Astrocyte (in vitro differentiated cells and primary cell): ENCODE measurements at regions not wholly inside any gene's neighbourhood (a gene's known extent, or its start where the extent isn't known, plus 50 kb on each side); places are given as distances from the start of the nearest gene placed in this dataset.
A peak's percentile ranks its signal among the peaks of the same experiment; 100 is the strongest.

Source experiments
- DNase-seq: peaks from one replicate; pipeline ENCODE4 v3.0.0-alpha.2; 2010; ENCODE audit warnings: low read depth
- FAIRE-seq: peaks from 2 replicates; lab custom pipeline; 2011; peaks lifted over from hg19 to GRCh38; lab: Jason Lieb, UNC
- H2AFZ ChIP-seq: 2 replicates; pipeline ENCODE4 v1.6.0; 2012; ENCODE audit warnings: low read depth, low read length, inconsistent platforms
- H3K27ac ChIP-seq: 2 replicates; pipeline ENCODE4 v1.5.1; 2011; ENCODE audit warnings: low read depth, low read length, inconsistent platforms
- H3K27me3 ChIP-seq: 2 replicates; pipeline ENCODE4 v1.6.0; 2011; ENCODE audit warnings: low read length, inconsistent platforms; ENCODE audit not compliant: insufficient read depth
- H3K36me3 ChIP-seq: 2 replicates; pipeline ENCODE4 v1.5.1; 2011; ENCODE audit warnings: low read length, inconsistent platforms; ENCODE audit not compliant: insufficient read depth
- H3K4me1 ChIP-seq: 2 replicates; pipeline ENCODE4 v1.5.1; 2011; ENCODE audit warnings: low read length, inconsistent platforms; ENCODE audit not compliant: insufficient read depth
- H3K4me2 ChIP-seq: 2 replicates; pipeline ENCODE4 v1.6.0; 2012; ENCODE audit warnings: low read length, inconsistent platforms
- H3K4me3 ChIP-seq: 2 replicates; pipeline ENCODE4 v1.5.1; 2011; ENCODE audit warnings: low read depth, mild to moderate bottlenecking, low read length, inconsistent platforms; ENCODE audit not compliant: insufficient read depth
- H3K79me2 ChIP-seq: 2 replicates; pipeline ENCODE4 v1.6.0; 2012; ENCODE audit warnings: mild to moderate bottlenecking, low read length, inconsistent platforms; ENCODE audit not compliant: insufficient read depth
- H3K9ac ChIP-seq: 2 replicates; pipeline ENCODE4 v1.6.0; 2012; ENCODE audit warnings: mild to moderate bottlenecking, low read length, inconsistent platforms
- H3K9me3 ChIP-seq: 2 replicates; pipeline ENCODE4 v1.5.1; 2012; ENCODE audit warnings: low read depth, mild to moderate bottlenecking, low read length, inconsistent platforms; ENCODE audit not compliant: insufficient read depth
- H4K20me1 ChIP-seq: 2 replicates; pipeline ENCODE4 v1.6.0; 2012; ENCODE audit warnings: low read length, inconsistent platforms; ENCODE audit not compliant: insufficient read depth
- H3K27ac Mint-ChIP-seq: one replicate; pipeline ENCODE4 v1.8.0; 2021; ENCODE audit warnings: mild to moderate bottlenecking, mixed read lengths; ENCODE audit not compliant: unreplicated experiment
- H3K27me3 Mint-ChIP-seq: one replicate; pipeline ENCODE4 v1.8.0; 2021; ENCODE audit warnings: low read depth, mixed read lengths; ENCODE audit not compliant: unreplicated experiment
- H3K36me3 Mint-ChIP-seq: one replicate; pipeline ENCODE4 v1.8.0; 2021; ENCODE audit warnings: low read depth, mixed read lengths; ENCODE audit not compliant: unreplicated experiment
- H3K4me1 Mint-ChIP-seq: one replicate; pipeline ENCODE4 v1.8.0; 2021; ENCODE audit warnings: low read depth, mixed read lengths; ENCODE audit not compliant: unreplicated experiment
- H3K4me3 Mint-ChIP-seq: one replicate; pipeline ENCODE4 v1.8.0; 2021; ENCODE audit warnings: mild to moderate bottlenecking, moderate library complexity, mixed read lengths; ENCODE audit not compliant: unreplicated experiment
- H3K9me3 Mint-ChIP-seq: one replicate; pipeline ENCODE4 v1.8.0; 2021; ENCODE audit warnings: mild to moderate bottlenecking, mixed read lengths; ENCODE audit not compliant: unreplicated experiment
- EZH2 ChIP-seq: IDR thresholded peaks from 2 replicates; pipeline ENCODE4 v1.6.1; 2012; ENCODE audit warnings: mild to moderate bottlenecking, low read length, inconsistent platforms; ENCODE audit not compliant: insufficient read depth
- TF ChIP-seq, protein P1 (sequence below): IDR thresholded peaks from 2 replicates; pipeline ENCODE4 v1.5.1; 2011; ENCODE audit warnings: low read depth, mild to moderate bottlenecking, inconsistent platforms, low read length, moderate library complexity; ENCODE audit not compliant: insufficient read depth

DNA sequence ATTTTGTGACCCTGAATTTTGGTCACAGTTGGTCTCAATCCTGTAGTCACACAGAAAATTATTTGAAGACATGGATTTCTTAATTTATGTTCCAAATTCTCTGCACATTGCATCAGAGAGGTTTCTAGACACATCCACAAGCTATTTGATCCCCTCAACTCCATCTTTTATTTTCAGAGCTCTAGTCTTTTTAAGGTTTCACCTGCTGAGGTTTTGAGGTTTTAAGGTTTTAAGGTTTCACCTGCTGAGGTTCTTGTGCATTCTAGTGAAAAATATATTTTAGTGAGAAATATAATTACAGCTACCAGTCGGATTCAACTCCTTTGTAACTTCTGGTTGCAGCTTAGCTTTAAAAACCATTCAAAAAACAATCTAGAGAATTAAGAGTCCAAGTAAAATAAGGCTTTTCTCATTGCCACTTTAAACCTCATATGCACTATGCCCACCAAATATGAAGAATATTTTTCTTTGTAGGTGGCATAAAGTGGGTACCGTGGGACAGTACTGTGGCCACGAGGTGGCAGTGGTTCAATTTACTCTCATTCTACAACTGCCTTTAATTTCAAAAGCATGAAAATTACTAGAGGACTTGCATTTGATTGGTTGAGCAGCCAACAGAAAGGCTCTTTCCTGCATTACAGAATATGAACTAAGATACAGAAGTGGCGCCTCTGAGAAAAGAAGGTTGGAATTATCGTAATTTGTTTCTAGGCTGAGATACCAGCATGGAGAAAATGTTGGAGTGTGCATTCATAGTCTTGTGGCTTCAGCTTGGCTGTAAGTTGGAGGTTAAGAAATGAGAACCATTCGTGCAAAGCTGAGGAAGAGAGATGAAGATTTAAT, 366.5 kb upstream of the OR4E1 start:
- no peak for TF ChIP-seq EZH2
- TF ChIP-seq, protein P1, sequence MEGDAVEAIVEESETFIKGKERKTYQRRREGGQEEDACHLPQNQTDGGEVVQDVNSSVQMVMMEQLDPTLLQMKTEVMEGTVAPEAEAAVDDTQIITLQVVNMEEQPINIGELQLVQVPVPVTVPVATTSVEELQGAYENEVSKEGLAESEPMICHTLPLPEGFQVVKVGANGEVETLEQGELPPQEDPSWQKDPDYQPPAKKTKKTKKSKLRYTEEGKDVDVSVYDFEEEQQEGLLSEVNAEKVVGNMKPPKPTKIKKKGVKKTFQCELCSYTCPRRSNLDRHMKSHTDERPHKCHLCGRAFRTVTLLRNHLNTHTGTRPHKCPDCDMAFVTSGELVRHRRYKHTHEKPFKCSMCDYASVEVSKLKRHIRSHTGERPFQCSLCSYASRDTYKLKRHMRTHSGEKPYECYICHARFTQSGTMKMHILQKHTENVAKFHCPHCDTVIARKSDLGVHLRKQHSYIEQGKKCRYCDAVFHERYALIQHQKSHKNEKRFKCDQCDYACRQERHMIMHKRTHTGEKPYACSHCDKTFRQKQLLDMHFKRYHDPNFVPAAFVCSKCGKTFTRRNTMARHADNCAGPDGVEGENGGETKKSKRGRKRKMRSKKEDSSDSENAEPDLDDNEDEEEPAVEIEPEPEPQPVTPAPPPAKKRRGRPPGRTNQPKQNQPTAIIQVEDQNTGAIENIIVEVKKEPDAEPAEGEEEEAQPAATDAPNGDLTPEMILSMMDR = peak; percentile 11
- H3K27ac Mint-ChIP-seq = no peak overlapping the region
- H3K27me3 Mint-ChIP-seq = peaks cover 4% of the 10 kb centered on the region
- no peaks in the 10 kb centered on the region for H3K27me3 ChIP-seq
- DNase-seq (no peak), FAIRE-seq (no peak)
- no peak overlapping the region for H3K4me3 Mint-ChIP-seq
- no peak overlapping the region for H3K27ac ChIP-seq
- no peaks in the 10 kb centered on the region for H3K36me3 Mint-ChIP-seq
- no peak overlapping the region for H3K4me3 ChIP-seq
- H3K36me3 ChIP-seq = no peaks in the 10 kb centered on the region
- H3K9ac ChIP-seq = no peak overlapping the region
- H3K9me3 ChIP-seq = no peaks in the 10 kb centered on the region
- no peaks in the 10 kb centered on the region for H3K4me1 ChIP-seq
- H4K20me1 ChIP-seq = no peaks in the 10 kb centered on the region
- H2AFZ ChIP-seq = no peak overlapping the region
- no peak overlapping the region for H3K4me2 ChIP-seq
- H3K4me1 Mint-ChIP-seq = peaks cover 3% of the 10 kb centered on the region
- no peaks in the 10 kb centered on the region for H3K9me3 Mint-ChIP-seq
- no peaks in the 10 kb centered on the region for H3K79me2 ChIP-seq

DNA sequence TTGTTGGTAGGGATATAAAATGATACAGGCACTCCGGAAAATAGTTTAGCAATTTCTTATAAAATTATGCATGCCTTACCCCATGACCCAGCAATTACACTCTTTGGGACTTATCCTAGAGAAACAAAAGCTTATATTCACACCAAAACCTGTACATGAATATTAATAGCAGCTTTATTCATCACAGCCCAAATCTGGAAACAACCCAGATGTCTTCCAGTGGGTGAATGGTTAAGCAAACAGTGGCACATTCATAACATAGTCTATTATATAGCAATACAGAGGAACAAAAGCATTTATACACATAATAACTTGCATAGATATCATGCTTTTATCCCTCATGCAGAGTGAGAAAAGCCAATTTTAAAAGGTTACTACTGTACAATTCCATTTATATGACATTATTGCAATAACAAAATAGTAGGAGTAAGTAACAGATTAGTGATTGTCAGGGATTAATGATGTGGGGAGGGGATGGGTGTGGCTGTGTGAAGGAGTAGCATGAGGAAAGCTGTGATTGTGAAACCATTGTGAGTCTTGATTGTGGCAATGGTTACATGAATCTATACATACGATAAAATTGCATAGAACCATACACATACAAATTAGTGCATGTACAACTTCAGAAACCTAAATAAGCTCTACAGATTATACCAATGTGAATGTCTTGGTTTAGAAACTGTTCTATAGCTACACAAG, 363.1 kb upstream of the OR4E1 start:
- no peak overlapping the region for H3K27ac ChIP-seq
- Mint-ChIP-seq H3K36me3 (no peaks in the 10 kb centered on the region), H3K27me3 (peaks cover 4% of the 10 kb centered on the region), H3K4me1 (no peaks in the 10 kb centered on the region), H3K4me3 (no peak overlapping the region), H3K27ac (no peak overlapping the region), H3K9me3 (no peaks in the 10 kb centered on the region)
- no peak overlapping the region for H3K4me2 ChIP-seq
- FAIRE-seq (no peak), DNase-seq (no peak)
- no peaks in the 10 kb centered on the region for H3K9me3 ChIP-seq
- no peaks in the 10 kb centered on the region for H3K27me3 ChIP-seq
- H4K20me1 ChIP-seq = no peaks in the 10 kb centered on the region
- H3K4me3 ChIP-seq = no peak overlapping the region
- no peaks in the 10 kb centered on the region for H3K4me1 ChIP-seq
- H3K79me2 ChIP-seq = no peaks in the 10 kb centered on the region
- no peak for TF ChIP-seq EZH2
- TF ChIP-seq, protein P1 = no peak
- no peak overlapping the region for H2AFZ ChIP-seq
- H3K36me3 ChIP-seq = no peaks in the 10 kb centered on the region
- H3K9ac ChIP-seq = no peak overlapping the region

DNA sequence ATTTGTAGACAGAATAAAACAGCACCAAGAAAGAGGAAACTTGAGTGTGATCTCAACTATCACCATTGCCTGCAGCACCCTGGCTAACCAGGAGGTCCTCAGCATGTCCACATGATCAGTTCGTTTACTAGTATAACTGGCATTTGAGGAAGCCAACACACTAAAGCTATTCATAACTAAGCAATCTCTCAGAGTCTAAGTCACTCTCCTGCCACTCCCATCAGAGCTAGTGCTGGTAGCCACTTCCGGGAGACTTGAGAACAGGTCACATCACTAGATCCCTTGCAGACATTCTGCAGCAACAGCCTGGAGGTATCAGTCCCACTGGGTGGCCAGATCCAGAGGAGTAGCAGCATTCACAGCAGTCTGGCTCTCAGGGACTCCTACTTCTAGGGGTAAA, 352.9 kb upstream of the OR4E1 start:
- no peaks in the 10 kb centered on the region for H3K9me3 Mint-ChIP-seq
- peaks cover 7% of the 10 kb centered on the region for H3K4me1 Mint-ChIP-seq
- no peak overlapping the region for H2AFZ ChIP-seq
- H3K27ac Mint-ChIP-seq = no peak overlapping the region
- H3K9me3 ChIP-seq = no peaks in the 10 kb centered on the region
- H3K36me3 Mint-ChIP-seq = no peaks in the 10 kb centered on the region
- no peaks in the 10 kb centered on the region for H3K79me2 ChIP-seq
- H3K27me3 ChIP-seq = no peaks in the 10 kb centered on the region
- H3K9ac ChIP-seq = no peak overlapping the region
- DNase-seq (no peak), FAIRE-seq (no peak)
- no peak overlapping the region for H3K4me2 ChIP-seq
- H3K27me3 Mint-ChIP-seq = peaks cover 10% of the 10 kb centered on the region
- TF ChIP-seq, protein P1 = no peak
- TF ChIP-seq EZH2 = no peak
- no peaks in the 10 kb centered on the region for H3K36me3 ChIP-seq
- no peaks in the 10 kb centered on the region for H4K20me1 ChIP-seq
- H3K4me3 Mint-ChIP-seq = no peak overlapping the region
- H3K4me1 ChIP-seq = no peaks in the 10 kb centered on the region
- H3K4me3 ChIP-seq = no peak overlapping the region
- no peak overlapping the region for H3K27ac ChIP-seq
